GM19099 (cell line): ENCODE measurements at regions not wholly inside any gene's neighbourhood (a gene's known extent, or its start where the extent isn't known, plus 50 kb on each side); places are given as distances from the start of the nearest gene placed in this dataset.

Experiments
- POLR2A ChIP-seq: IDR thresholded peaks from 3 replicates; pipeline ENCODE4 v1.6.1; 2011; ENCODE audit warnings: low read depth; ENCODE audit not compliant: insufficient read length; ENCODE audit errors: extremely low read depth

- TF ChIP-seq POLR2A, result no peak
These were observed 285.0 kb upstream of the TPM1 start for GRCh38 chr15:62757535-62757934.

DNA sequence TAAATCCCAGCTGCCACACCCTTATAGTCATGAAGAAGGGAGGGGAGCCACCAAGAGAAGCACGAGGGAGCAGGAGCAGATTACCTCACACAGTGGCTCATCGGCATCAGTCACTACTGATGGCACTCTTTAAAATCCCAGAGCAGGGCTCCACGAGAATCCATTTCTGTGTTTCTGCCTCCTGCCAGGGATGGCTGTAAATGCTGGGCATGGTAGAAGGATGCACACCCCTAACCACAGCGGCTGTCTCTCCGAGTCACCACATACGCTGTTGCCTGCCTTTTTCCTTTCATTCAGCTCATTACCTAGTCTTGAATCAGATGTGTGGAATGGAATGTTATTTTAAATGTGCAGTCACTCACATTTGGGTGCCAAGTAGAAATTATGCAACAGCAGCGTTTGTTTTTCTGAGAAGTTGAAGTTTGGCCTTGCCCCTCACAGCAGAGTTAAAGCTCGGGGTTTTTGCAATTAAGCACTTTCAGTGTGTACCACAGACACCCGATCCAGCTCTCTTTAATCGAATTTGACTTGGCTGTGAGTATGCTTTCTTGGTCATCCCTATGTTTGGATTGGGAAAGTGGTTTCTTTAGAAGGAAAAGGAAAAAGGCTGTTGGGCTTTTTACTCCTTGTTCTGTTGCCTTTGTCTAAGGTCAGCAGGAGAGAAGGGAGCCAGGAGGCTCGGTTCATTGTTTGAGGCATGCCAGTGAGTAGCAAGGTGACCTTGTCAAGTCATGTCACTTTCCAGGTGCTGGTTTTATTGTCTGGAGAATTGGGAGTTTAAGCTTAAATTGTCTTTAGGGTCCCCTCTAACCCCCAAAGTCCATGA lies 284.2 kb upstream of the TPM1 start:
- TF ChIP-seq POLR2A, result no peak

- TF ChIP-seq POLR2A, result no peak
These were observed 283.6 kb upstream of the TPM1 start for GRCh38 chr15:62758952-62759349.

DNA sequence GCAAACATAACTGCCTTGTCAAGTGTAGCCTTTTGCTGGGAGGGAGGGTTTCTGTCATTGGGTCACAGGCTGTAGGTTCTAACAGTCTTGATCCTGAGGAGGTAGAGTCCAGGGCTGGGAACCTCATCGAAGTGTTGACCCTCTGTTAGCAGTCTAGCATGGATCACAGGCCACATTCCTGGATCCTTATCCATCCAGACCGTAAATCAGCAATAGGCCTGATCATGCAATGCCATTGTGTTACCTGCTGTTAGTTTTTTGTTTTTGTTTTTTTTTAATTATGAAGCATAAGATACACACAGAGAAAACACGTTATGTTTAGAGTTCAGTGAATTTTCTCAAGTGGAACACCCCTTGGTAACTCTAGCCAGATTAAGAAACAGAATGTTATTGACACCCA lies 282.0 kb upstream of the TPM1 start:
- no peak for TF ChIP-seq POLR2A

DNA sequence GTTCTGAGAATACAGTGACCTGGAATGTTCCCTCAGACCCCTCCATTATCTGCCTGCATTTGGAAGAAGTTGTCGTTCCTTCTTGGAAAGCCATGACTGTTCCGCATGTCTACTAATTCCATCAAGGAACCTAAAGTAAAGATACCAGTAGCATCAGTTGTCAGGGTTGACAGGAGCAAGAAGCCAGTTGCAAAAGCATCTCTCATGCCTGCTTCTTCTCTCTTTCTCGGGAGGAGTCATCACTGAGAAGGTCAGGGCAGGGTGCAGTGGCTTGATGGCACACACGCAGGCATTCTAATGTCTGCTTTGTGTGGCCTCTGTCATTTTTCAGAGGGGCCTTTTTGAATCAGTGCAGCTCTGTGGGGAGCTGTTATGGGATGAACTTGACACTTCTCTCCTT lies 276.6 kb upstream of the TPM1 start:
- no peak for TF ChIP-seq POLR2A

- TF ChIP-seq POLR2A, result no peak
These were observed 275.9 kb upstream of the TPM1 start for GRCh38 chr15:62766599-62766998.

DNA sequence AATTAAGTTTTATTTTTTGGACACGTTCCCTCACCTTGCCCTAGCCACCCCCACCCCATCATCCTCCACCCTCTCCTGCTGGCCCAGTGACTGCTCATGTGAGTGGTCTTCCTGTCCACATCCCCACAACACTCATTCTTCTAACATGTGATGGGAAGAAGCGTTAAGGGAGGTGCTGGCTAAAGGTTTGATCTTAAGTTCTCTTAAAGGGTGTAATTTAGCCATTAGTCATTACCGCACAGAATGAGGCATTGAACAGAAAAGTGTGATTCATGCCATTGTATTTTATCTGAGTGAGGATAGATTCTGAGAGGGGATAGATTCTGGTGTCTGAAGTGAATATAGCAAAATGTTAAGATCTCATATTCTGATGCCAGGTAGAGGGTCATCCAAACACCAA lies 272.9 kb upstream of the TPM1 start:
- TF ChIP-seq POLR2A, result no peak

GRCh38 chr15:62770111-62770660 lies 272.4 kb upstream of the TPM1 start:
- no peak for TF ChIP-seq POLR2A

DNA sequence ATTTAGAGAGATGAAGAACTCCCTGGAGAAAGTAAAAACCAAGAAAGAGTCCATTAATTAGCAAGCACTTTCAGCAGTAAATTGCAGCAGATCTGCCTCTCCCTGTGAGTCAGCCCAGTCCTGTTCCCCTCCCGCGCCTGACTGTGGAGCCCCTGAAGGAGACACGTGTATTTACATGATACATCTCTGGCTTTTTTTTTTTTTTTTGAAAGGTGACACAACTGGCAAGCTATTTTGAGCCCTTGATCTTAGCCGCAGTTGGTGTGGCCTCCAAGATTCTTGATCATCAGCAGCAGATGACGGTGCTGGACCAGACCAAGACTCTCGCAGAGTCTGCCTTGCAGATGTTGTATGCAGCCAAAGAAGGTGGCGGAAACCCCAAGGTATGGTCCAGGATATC lies 271.8 kb upstream of the TPM1 start:
- TF ChIP-seq POLR2A, result no peak

- no peak for TF ChIP-seq POLR2A
These were observed 271.3 kb upstream of the TPM1 start for GRCh38 chr15:62771234-62771633.

DNA sequence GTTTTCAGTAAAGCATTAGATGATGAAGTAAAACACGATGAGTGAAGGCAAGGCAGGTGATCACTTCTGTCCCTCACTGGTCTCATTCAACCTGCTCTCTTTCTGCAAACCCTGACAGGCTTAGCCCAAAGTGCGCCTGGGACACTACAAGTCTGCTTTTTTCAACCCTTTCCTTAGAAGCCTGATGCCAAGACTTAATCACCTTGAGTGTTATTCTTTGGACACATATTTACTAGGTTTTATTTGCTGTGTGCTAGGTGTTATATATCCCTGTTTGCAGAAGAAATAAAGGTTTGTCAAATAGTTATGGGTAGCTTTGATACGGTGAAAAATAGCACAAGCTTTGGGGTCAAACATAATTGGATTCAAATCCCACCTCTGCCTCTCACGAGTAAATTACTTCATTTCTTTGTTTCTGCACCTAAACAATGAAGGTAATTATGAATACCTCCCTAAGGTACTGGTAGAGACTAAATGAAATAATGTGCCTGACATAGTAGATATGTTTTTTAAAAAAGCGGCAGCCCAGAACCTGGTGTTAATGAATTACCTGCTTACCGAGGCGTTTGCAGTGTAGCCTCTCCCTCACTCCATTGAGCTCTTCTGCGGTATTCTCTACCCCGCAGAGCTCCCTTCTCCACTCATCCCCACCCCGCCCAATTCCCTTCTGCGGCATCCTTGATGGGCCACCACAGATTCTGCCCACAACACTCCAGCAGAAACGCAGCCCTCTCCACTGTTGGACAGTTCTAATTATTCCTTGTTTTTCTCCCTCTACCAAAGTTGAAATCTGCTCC lies 269.0 kb upstream of the TPM1 start:
- no peak for TF ChIP-seq POLR2A

DNA sequence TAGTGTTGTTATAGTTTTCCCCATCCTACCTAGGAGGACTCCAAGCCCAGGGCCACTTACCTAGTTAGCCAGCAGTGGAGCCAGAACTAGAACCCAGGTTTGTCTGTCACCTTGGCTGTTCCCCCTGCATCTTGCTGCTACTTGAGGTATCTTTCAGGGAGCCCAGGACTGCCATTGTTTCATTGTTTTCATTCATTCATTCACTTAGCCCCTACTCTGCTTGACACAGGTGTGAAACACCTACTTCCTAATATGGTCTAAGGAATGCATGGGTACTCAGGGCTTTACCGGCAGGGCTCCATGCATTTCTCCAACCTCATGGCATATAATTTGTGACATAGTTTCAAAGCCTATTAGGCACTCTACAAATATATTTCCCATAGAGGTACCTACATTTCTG lies 266.6 kb upstream of the TPM1 start:
- TF ChIP-seq POLR2A, result no peak

DNA sequence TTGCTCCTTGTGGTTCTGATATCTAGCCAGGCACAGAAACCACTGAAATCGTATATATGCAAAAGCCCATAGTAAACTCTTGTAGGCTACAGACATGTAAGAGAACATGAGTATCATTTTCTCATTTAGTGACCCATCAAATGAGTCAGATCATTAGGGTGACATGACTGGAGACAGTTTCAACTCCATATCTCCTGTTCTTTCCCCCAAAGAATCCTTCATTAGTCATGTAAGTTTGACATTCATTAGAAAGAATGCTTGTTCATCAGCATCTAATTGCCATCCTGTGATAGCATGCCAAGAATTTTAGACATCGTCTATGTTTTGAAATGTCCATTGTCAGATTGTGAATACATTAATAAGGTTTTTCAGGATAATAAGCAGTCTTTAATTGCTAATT lies 264.9 kb upstream of the TPM1 start:
- TF ChIP-seq POLR2A, result no peak

- TF ChIP-seq POLR2A, result no peak
These were observed 263.3 kb upstream of the TPM1 start for GRCh38 chr15:62779036-62779770.

GRCh38 chr15:62779899-62780298 lies 262.6 kb upstream of the TPM1 start:
- TF ChIP-seq POLR2A, result no peak

DNA sequence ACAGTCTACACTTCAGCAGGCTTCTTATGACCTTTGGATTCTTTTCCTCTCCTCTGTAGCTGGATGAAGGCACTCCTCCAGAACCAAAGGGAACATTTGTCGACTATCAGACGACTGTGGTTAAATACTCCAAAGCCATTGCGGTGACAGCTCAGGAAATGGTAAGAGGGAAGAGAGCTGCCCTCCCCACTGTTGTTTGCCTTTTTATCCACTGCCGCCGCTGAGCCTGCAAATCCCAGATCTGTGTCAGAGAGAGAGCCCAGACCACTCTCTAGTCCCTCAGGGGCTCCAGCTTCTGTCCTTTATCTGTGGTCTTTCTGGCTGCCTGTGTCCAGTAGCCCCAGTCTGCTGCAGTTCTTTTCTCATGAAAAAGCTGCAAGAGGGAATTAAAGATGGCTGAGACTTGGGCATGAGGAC lies 261.5 kb upstream of the TPM1 start:
- no peak for TF ChIP-seq POLR2A
